H1 (cell line): ENCODE measurements at regions not wholly inside any gene's neighbourhood (a gene's known extent, or its start where the extent isn't known, plus 50 kb on each side); places are given as distances from the start of the nearest gene placed in this dataset.

Experiments
- CHD7 ChIP-seq: fragments of 300-600 bp; sonication (generic); IDR thresholded peaks from 2 replicates; pipeline ENCODE4 v1.7.1; 2012; ENCODE audit warnings: low read length, moderate library complexity, mild to moderate bottlenecking, inconsistent platforms; ENCODE audit not compliant: insufficient replicate concordance
- GABPA ChIP-seq: IDR thresholded peaks from 2 replicates; pipeline ENCODE4 v1.6.1; 2011; ENCODE audit warnings: mild to moderate bottlenecking, low read length, moderate library complexity, borderline replicate concordance; ENCODE audit not compliant: insufficient read depth
- RFX5 ChIP-seq: IDR thresholded peaks from 2 replicates; pipeline ENCODE4 v1.6.1; 2011; ENCODE audit warnings: low read depth, low read length, improper control_type of control experiment, borderline replicate concordance
- TCF12 ChIP-seq: IDR thresholded peaks from 2 replicates; pipeline ENCODE4 v1.6.1; 2011; ENCODE audit warnings: low read depth, mild to moderate bottlenecking, low read length
- TF ChIP-seq, protein P1 (sequence below): IDR thresholded peaks from 2 replicates; pipeline ENCODE4 v1.6.1; 2011; ENCODE audit warnings: low read depth, mild to moderate bottlenecking, low read length; ENCODE audit not compliant: insufficient read depth

GRCh38 chr16:86121374-86122010, 222.5 kb downstream of the IRF8 start (continued):
- TF ChIP-seq, protein P1, sequence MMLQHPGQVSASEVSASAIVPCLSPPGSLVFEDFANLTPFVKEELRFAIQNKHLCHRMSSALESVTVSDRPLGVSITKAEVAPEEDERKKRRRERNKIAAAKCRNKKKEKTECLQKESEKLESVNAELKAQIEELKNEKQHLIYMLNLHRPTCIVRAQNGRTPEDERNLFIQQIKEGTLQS = no peak
- TF ChIP-seq GABPA = no peak
- no peak for TF ChIP-seq TCF12
- no peak for TF ChIP-seq RFX5
- TF ChIP-seq CHD7 = no peak
